ENCODE measurements at regions not wholly inside any gene's neighbourhood (a gene's known extent, or its start where the extent isn't known, plus 50 kb on each side); places are given as distances from the start of the nearest gene placed in this dataset.

DNA sequence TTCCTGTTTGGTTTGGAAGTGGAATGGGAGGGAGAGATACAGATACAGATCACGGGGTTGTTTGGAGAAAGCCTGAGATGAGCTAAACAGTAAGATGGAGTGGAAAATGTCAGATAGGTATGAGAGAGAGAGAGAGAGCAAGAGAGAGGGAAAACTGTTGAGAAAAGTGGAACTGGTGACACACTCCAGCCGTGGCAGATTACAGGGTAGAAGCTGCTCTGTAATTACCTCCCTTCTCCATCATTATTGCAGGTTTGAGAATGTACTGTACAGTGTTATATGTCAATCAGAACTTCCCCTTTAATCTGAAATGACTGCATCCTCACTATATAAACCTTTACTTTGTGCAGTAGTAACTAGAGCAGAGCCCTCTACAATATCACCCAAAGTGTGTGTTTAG lies 74.5 kb upstream of the WWC1 start:
- TF ChIP-seq, protein P1, sequence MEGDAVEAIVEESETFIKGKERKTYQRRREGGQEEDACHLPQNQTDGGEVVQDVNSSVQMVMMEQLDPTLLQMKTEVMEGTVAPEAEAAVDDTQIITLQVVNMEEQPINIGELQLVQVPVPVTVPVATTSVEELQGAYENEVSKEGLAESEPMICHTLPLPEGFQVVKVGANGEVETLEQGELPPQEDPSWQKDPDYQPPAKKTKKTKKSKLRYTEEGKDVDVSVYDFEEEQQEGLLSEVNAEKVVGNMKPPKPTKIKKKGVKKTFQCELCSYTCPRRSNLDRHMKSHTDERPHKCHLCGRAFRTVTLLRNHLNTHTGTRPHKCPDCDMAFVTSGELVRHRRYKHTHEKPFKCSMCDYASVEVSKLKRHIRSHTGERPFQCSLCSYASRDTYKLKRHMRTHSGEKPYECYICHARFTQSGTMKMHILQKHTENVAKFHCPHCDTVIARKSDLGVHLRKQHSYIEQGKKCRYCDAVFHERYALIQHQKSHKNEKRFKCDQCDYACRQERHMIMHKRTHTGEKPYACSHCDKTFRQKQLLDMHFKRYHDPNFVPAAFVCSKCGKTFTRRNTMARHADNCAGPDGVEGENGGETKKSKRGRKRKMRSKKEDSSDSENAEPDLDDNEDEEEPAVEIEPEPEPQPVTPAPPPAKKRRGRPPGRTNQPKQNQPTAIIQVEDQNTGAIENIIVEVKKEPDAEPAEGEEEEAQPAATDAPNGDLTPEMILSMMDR (IDR thresholded peaks at IDR 0.05; ENCODE audit: extremely low read depth in 1 of 2, insufficient read depth in 1 of 2, low read depth in 1 of 2, low read length in 2 of 2), result no peak
- no peak for TF ChIP-seq POLR2A (IDR thresholded peaks at IDR 0.05; ENCODE audit: low read depth, low read length)
- no peak for TF ChIP-seq EZH2 (IDR thresholded peaks at IDR 0.05; ENCODE audit: borderline replicate concordance, low read depth, low read length, severe bottlenecking)
- no peak for TF ChIP-seq POLR2AphosphoS5 (IDR thresholded peaks at IDR 0.05; ENCODE audit: insufficient read depth, low read depth, low read length)
- TF ChIP-seq MYC (IDR thresholded peaks at IDR 0.05; ENCODE audit: low read depth, low read length), result no peak
- TF ChIP-seq GATA2 (IDR thresholded peaks at IDR 0.05; ENCODE audit: insufficient read depth, insufficient read length, low read depth, low read length), result no peak
- TF ChIP-seq, protein P2, sequence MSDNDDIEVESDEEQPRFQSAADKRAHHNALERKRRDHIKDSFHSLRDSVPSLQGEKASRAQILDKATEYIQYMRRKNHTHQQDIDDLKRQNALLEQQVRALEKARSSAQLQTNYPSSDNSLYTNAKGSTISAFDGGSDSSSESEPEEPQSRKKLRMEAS (IDR thresholded peaks at IDR 0.05; ENCODE audit: insufficient read depth, insufficient read length), result no peak
- TF ChIP-seq JUN (IDR thresholded peaks at IDR 0.05; ENCODE audit: borderline replicate concordance, insufficient read depth, insufficient read length, low read depth), result no peak
- no peak for TF ChIP-seq FOS (IDR thresholded peaks at IDR 0.05; ENCODE audit: borderline replicate concordance, insufficient read depth, low read length)

All from endothelial cell of umbilical vein (primary cell).